Activated naive CD8-positive, alpha-beta T cell (primary cell): ENCODE measurements at regions not wholly inside any gene's neighbourhood (a gene's known extent, or its start where the extent isn't known, plus 50 kb on each side); places are given as distances from the start of the nearest gene placed in this dataset.
"Not testable (repeated sequence)": the region's sequence is repeated elsewhere in the genome, so short reads cannot be mapped to it uniquely, and the experiment has no call there.

Experiments
- H3K27ac Mint-ChIP-seq: one replicate; pipeline ENCODE4 v1.8.0; 2021; ENCODE audit warnings: mixed read lengths
- H3K27me3 Mint-ChIP-seq: one replicate; pipeline ENCODE4 v1.8.0; 2021; ENCODE audit warnings: mixed read lengths
- H3K36me3 Mint-ChIP-seq: one replicate; pipeline ENCODE4 v1.8.0; 2021; ENCODE audit warnings: mixed read lengths
- H3K4me1 Mint-ChIP-seq: one replicate; pipeline ENCODE4 v1.8.0; 2021; ENCODE audit warnings: low read depth, mixed read lengths
- H3K4me3 Mint-ChIP-seq: one replicate; pipeline ENCODE4 v1.8.0; 2021; ENCODE audit warnings: mild to moderate bottlenecking, mixed read lengths
- H3K9me3 Mint-ChIP-seq: one replicate; pipeline ENCODE4 v1.8.0; 2021; ENCODE audit warnings: low read depth, mixed read lengths

- H3K27me3 Mint-ChIP-seq, result peaks cover 55% of the 10 kb centered on the region
- no peak overlapping the region for H3K4me3 Mint-ChIP-seq
- H3K36me3 Mint-ChIP-seq, result peaks cover 2% of the 10 kb centered on the region
- H3K27ac Mint-ChIP-seq, result no peak overlapping the region
- peaks cover 4% of the 10 kb centered on the region for H3K9me3 Mint-ChIP-seq
- H3K4me1 Mint-ChIP-seq, result no peaks in the 10 kb centered on the region
Measured at GRCh38 chr5:138702166-138703077, 50.8 kb upstream of the CTNNA1 start.

- no peak overlapping the region for H3K27ac Mint-ChIP-seq
- peaks cover 4% of the 10 kb centered on the region for H3K9me3 Mint-ChIP-seq
- peaks cover 2% of the 10 kb centered on the region for H3K36me3 Mint-ChIP-seq
- no peaks in the 10 kb centered on the region for H3K4me1 Mint-ChIP-seq
- H3K27me3 Mint-ChIP-seq, result peaks cover 50% of the 10 kb centered on the region
- no peak overlapping the region for H3K4me3 Mint-ChIP-seq
Measured at GRCh38 chr5:138701678-138702077, 51.5 kb upstream of the CTNNA1 start.

GRCh38 chr5:138700581-138701362, 52.5 kb upstream of the CTNNA1 start:
- H3K4me1 Mint-ChIP-seq, result no peaks in the 10 kb centered on the region
- no peak overlapping the region for H3K4me3 Mint-ChIP-seq
- no peak overlapping the region for H3K27ac Mint-ChIP-seq
- peaks cover 45% of the 10 kb centered on the region for H3K27me3 Mint-ChIP-seq
- H3K36me3 Mint-ChIP-seq, result peaks cover 2% of the 10 kb centered on the region
- peaks cover 4% of the 10 kb centered on the region for H3K9me3 Mint-ChIP-seq

GRCh38 chr5:138699482-138699881, 53.7 kb upstream of the CTNNA1 start:
- Mint-ChIP-seq H3K4me3 (no peak overlapping the region), H3K27me3 (peaks cover 49% of the 10 kb centered on the region), H3K36me3 (peaks cover 2% of the 10 kb centered on the region), H3K27ac (no peak overlapping the region), H3K4me1 (no peaks in the 10 kb centered on the region), H3K9me3 (peaks cover 4% of the 10 kb centered on the region)

- Mint-ChIP-seq H3K27ac (no peak overlapping the region), H3K4me3 (no peak overlapping the region)
Measured at GRCh38 chr5:138698713-138699112, 54.5 kb upstream of the CTNNA1 start.

GRCh38 chr5:138697720-138698360, 55.4 kb upstream of the CTNNA1 start:
- H3K4me1 Mint-ChIP-seq, result no peaks in the 10 kb centered on the region
- peaks cover 49% of the 10 kb centered on the region for H3K27me3 Mint-ChIP-seq
- no peak overlapping the region for H3K27ac Mint-ChIP-seq

More at GRCh38 chr5:138698713-138699112, 54.5 kb upstream of the CTNNA1 start:
- peaks cover 4% of the 10 kb centered on the region for H3K9me3 Mint-ChIP-seq
- H3K36me3 Mint-ChIP-seq, result peaks cover 2% of the 10 kb centered on the region
- H3K4me1 Mint-ChIP-seq, result no peaks in the 10 kb centered on the region
- H3K27me3 Mint-ChIP-seq, result peaks cover 51% of the 10 kb centered on the region

GRCh38 chr5:138696501-138696900, 56.7 kb upstream of the CTNNA1 start:
- H3K27me3 Mint-ChIP-seq, result peaks cover 44% of the 10 kb centered on the region
- H3K9me3 Mint-ChIP-seq, result peaks cover under 1% of the 10 kb centered on the region
- H3K36me3 Mint-ChIP-seq, result no peaks in the 10 kb centered on the region
- no peak overlapping the region for H3K27ac Mint-ChIP-seq
- H3K4me1 Mint-ChIP-seq, result no peaks in the 10 kb centered on the region
- no peak overlapping the region for H3K4me3 Mint-ChIP-seq

More at GRCh38 chr5:138697720-138698360, 55.4 kb upstream of the CTNNA1 start:
- Mint-ChIP-seq H3K4me3 (no peak overlapping the region), H3K9me3 (peaks cover 4% of the 10 kb centered on the region), H3K36me3 (no peaks in the 10 kb centered on the region)

- no peak overlapping the region for H3K27ac Mint-ChIP-seq
Measured at GRCh38 chr5:138695781-138696180, 57.4 kb upstream of the CTNNA1 start.

GRCh38 chr5:138694146-138694545, 59.1 kb upstream of the CTNNA1 start:
- H3K4me3 Mint-ChIP-seq, result no peak overlapping the region
- H3K27me3 Mint-ChIP-seq, result peaks cover 35% of the 10 kb centered on the region
- no peak overlapping the region for H3K27ac Mint-ChIP-seq
- H3K36me3 Mint-ChIP-seq, result no peaks in the 10 kb centered on the region
- no peaks in the 10 kb centered on the region for H3K9me3 Mint-ChIP-seq
- H3K4me1 Mint-ChIP-seq, result no peaks in the 10 kb centered on the region

More at GRCh38 chr5:138695781-138696180, 57.4 kb upstream of the CTNNA1 start:
- Mint-ChIP-seq H3K9me3 (no peaks in the 10 kb centered on the region), H3K36me3 (no peaks in the 10 kb centered on the region), H3K4me1 (no peaks in the 10 kb centered on the region), H3K27me3 (peaks cover 39% of the 10 kb centered on the region), H3K4me3 (no peak overlapping the region)

- Mint-ChIP-seq H3K4me3 (no peak overlapping the region), H3K4me1 (no peaks in the 10 kb centered on the region), H3K27me3 (peaks cover 29% of the 10 kb centered on the region), H3K27ac (no peak overlapping the region), H3K36me3 (no peaks in the 10 kb centered on the region), H3K9me3 (no peaks in the 10 kb centered on the region)
Measured at GRCh38 chr5:138692370-138692769, 60.9 kb upstream of the CTNNA1 start.

- Mint-ChIP-seq H3K36me3 (no peaks in the 10 kb centered on the region), H3K4me3 (no peak overlapping the region), H3K27me3 (peaks cover 31% of the 10 kb centered on the region), H3K4me1 (no peaks in the 10 kb centered on the region), H3K9me3 (peaks cover 6% of the 10 kb centered on the region), H3K27ac (no peak overlapping the region)
Measured at GRCh38 chr5:138686668-138687067, 66.6 kb upstream of the CTNNA1 start.

GRCh38 chr5:138685193-138685745, 68.0 kb upstream of the CTNNA1 start:
- Mint-ChIP-seq H3K27ac (no peak overlapping the region), H3K27me3 (peaks cover 32% of the 10 kb centered on the region), H3K36me3 (no peaks in the 10 kb centered on the region), H3K9me3 (peaks cover 6% of the 10 kb centered on the region), H3K4me1 (no peaks in the 10 kb centered on the region), H3K4me3 (no peak overlapping the region)

GRCh38 chr5:138682462-138682861, 70.8 kb upstream of the CTNNA1 start:
- not testable (repeated sequence) for H3K27ac Mint-ChIP-seq, H3K9me3 Mint-ChIP-seq, H3K4me3 Mint-ChIP-seq, H3K36me3 Mint-ChIP-seq, H3K4me1 Mint-ChIP-seq
- peaks cover 37% of the 10 kb centered on the region for H3K27me3 Mint-ChIP-seq

GRCh38 chr5:138678826-138679225, 74.4 kb upstream of the CTNNA1 start:
- H3K4me1 Mint-ChIP-seq, H3K9me3 Mint-ChIP-seq, H3K4me3 Mint-ChIP-seq, H3K27ac Mint-ChIP-seq, H3K36me3 Mint-ChIP-seq: not testable (repeated sequence)
- peaks cover 46% of the 10 kb centered on the region for H3K27me3 Mint-ChIP-seq
